AG04450 (cell line): ENCODE measurements at regions not wholly inside any gene's neighbourhood (a gene's known extent, or its start where the extent isn't known, plus 50 kb on each side); places are given as distances from the start of the nearest gene placed in this dataset.

Source experiments
- CTCF ChIA-PET: fragments of 300-600, 350-600 bp; formaldehyde crosslinking; extraction: SDS; loops from one replicate; lab custom pipeline; 2022; ENCODE audit warnings: antibody characterized with exemption, inconsistent platforms; lab: Charles Lee
- POLR2A ChIA-PET: fragments of 350-600 bp; formaldehyde crosslinking; extraction: SDS; loops from one replicate; lab custom pipeline; 2021; ENCODE audit warnings: antibody characterized with exemption, inconsistent platforms; lab: Yijun Ruan, JAX
- DNase-seq: peaks from one replicate; pipeline ENCODE4 v3.0.0-alpha.2; 2011; ENCODE audit warnings: low read depth, low spot score
- H3K27ac ChIP-seq: one replicate; pipeline ENCODE4 v1.5.1; 2012; ENCODE audit warnings: low read depth, low read length, control low read depth
- H3K27me3 ChIP-seq: one replicate; pipeline ENCODE4 v1.6.0; 2012; ENCODE audit warnings: low read length; ENCODE audit not compliant: control insufficient read depth, insufficient read depth
- H3K4me3 ChIP-seq: 2 replicates; pipeline ENCODE4 v1.5.1; 2011; ENCODE audit warnings: mild to moderate bottlenecking, low read depth, low read length, control low read depth
- H3K9me3 ChIP-seq: 2 replicates; pipeline ENCODE4 v1.5.1; 2012; ENCODE audit warnings: low read length; ENCODE audit not compliant: control insufficient read depth, insufficient read depth
- TF ChIP-seq, protein P1 (sequence below): IDR thresholded peaks from 2 replicates; pipeline ENCODE4 v1.5.1; 2011; ENCODE audit warnings: low read depth, low read length, control low read depth, inconsistent platforms

DNA sequence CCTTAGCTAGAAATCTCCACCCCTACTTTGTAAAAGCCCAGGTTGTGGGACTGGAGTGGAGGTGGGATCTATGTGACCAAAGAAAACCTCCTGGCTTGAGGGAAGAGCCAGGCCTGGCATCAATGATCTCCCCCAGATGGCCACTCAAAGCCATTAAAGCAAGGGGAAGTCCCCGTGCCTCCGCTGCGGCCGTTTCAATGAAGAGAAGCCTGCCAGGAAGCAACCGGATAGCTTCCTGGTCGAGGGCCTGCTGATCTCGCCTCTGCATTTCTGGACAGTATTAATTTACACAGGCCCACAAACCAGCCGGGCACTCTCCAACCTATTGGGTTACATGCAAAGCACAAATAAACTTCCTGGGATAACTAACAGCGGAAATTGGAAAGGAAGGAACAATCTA is 160.5 kb upstream of the MSX2 start:
- no peak overlapping the region for H3K4me3 ChIP-seq
- POLR2A ChIA-PET, result no interaction called here
- no peak for DNase-seq

DNA sequence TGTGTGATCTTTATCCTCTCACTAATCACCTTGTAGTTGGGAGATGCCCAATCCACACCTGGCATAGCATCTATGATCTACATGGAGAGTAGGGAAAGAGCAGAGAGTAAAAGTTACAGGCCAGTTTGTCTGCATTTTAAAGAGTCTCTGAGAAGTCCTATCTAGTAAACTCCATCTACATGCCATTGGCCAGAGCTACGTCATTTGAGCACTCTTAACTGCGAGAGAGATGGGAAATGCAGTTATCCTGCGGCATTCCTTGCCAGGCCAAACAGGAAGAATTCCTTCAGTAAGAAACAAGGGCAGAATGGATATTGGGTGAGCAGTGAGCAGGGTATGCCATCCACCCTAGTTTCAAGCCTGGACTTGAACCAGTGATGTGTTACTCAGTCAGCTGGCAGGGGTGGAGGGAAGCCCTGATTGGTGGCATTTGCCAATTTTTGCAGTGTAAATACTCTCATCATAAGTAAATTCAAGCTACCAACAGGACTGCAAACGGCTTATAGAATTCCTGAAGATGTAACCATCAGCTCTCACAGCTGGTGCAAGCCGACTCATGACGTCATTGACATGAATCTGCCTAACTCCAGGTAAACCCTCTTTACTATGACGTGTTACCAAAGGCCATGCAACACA is 156.8 kb upstream of the MSX2 start:
- Histone ChIP-seq H3K4me3 (no peak overlapping the region), H3K27me3 (no peaks in the 10 kb centered on the region), H3K27ac (no peak overlapping the region), H3K9me3 (no peaks in the 10 kb centered on the region)
- DNase-seq, result no peak
- POLR2A ChIA-PET, result no interaction called here
- CTCF ChIA-PET, result no interaction called here
- TF ChIP-seq, protein P1, sequence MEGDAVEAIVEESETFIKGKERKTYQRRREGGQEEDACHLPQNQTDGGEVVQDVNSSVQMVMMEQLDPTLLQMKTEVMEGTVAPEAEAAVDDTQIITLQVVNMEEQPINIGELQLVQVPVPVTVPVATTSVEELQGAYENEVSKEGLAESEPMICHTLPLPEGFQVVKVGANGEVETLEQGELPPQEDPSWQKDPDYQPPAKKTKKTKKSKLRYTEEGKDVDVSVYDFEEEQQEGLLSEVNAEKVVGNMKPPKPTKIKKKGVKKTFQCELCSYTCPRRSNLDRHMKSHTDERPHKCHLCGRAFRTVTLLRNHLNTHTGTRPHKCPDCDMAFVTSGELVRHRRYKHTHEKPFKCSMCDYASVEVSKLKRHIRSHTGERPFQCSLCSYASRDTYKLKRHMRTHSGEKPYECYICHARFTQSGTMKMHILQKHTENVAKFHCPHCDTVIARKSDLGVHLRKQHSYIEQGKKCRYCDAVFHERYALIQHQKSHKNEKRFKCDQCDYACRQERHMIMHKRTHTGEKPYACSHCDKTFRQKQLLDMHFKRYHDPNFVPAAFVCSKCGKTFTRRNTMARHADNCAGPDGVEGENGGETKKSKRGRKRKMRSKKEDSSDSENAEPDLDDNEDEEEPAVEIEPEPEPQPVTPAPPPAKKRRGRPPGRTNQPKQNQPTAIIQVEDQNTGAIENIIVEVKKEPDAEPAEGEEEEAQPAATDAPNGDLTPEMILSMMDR, result no peak

More for the DNA sequence above, 160.5 kb upstream of the MSX2 start:
- TF ChIP-seq, protein P1, result no peak
- H3K9me3 ChIP-seq, result no peaks in the 10 kb centered on the region; the same call in 1 of the 2 replicates
- H3K27ac ChIP-seq, result peak overlapping the region; percentile 21
- CTCF ChIA-PET, result no interaction called here
- no peaks in the 10 kb centered on the region for H3K27me3 ChIP-seq

DNA sequence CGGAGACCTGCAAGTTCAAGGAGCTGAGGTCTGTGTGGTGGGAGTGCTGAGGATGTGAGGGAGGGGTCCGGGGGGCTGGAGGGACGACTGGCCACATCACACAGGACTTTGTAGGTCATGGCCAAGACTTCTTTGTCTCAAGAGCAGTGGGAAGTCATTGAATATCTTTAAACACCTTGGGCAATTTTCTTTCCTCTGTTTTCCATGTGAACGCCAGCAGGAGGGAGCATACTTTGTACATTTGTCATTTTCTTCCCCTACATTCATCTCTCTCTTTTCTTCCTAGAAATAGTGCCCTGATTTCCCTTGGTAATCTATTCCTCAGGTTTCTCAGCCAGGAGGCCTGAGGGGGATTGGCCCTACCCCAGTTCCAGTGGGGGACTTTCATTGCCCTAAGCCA is 153.7 kb upstream of the MSX2 start:
- Histone ChIP-seq H3K27ac (no peak overlapping the region), H3K9me3 (no peaks in the 10 kb centered on the region), H3K4me3 (no peak overlapping the region), H3K27me3 (no peaks in the 10 kb centered on the region)
- TF ChIP-seq, protein P1, result no peak
- no peak for DNase-seq
- CTCF ChIA-PET, result interaction anchor here (0.6 to 2.8 kb wide), 6 partner anchors 9 to 158 kb away, joined by 3 to 15 read pairs (median 3); no protein-coding TSS in a partner anchor
- POLR2A ChIA-PET, result interaction anchor here (0.5 kb wide), 1 partner anchor 38 kb away, joined by 7 read pairs; no protein-coding TSS in a partner anchor

DNA sequence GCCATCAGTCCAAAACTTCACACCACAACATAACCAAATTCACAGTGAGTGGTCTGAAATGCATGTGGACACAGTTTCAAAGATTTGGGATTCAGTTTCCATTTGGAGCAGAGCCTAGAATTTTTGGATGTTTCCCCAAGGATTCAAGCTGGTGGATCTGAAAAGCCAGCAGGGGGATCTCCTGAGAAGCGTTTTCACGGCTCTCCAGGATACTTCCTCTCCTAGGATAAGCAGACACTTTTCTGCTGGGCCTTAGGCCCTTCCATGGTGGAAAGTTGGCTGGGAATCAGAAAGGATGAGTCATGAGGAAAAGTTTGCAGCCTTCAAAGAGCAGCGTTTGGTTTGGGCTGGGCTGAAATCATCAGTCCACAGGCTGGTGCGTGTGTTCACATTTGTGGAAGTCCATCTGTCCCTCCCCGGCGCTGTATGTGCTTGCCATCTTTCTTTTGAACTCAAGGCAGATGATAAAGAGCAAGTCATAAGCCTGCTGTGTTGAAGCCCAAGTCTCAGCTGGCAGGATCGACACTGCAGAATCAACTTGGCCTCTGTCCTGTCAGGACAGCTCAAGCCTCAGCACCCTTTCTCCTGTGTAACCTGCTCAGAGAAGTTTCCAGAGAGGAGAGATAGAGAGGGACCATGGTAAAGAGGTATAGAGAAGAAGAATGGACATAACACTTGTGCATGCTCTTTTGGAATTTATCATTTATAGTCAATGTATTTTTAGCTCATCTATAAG is 152.6 kb upstream of the MSX2 start:
- ChIA-PET CTCF (interaction anchor here (0.6 to 2.8 kb wide), 9 partner anchors 10 to 179 kb away, joined by 3 to 15 read pairs (median 3); no protein-coding TSS in a partner anchor), POLR2A (interaction anchor here (0.6 to 1.2 kb wide), 3 partner anchors 35 to 153 kb away, joined by 3 to 12 read pairs (median 5); partner anchors contain the start of gene MSX2)
- peak; percentile 96 for DNase-seq
- TF ChIP-seq, protein P1, result peak; percentile 72
- Histone ChIP-seq H3K27me3 (no peaks in the 10 kb centered on the region), H3K27ac (peak overlapping the region; percentile 62), H3K4me3 (no peak overlapping the region), H3K9me3 (no peaks in the 10 kb centered on the region)

DNA sequence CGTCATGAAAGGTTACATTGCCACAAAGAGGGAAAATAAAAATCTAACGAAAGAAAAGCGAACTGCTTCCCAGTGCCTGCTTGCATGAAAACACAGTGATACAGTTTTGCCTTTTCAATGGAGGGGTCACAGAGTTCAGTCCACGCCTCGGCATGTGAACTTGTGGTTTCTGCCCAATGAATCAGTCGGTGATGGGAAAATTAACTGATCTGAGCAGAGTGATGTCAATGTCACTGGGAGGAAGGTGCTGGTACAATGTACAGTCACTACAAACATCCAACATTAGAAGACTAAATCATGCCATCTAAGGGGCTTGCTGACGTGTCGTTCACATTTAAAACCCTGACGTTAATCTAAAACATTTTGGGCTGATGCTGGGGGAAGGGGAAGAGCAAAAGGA is 151.8 kb upstream of the MSX2 start:
- H3K9me3 ChIP-seq, result no peaks in the 10 kb centered on the region
- H3K27me3 ChIP-seq, result no peaks in the 10 kb centered on the region
- TF ChIP-seq, protein P1, result no peak
- DNase-seq, result no peak
- H3K27ac ChIP-seq, result no peak overlapping the region
- ChIA-PET CTCF (interaction anchor here (0.7 to 2.2 kb wide), 5 partner anchors 9 to 178 kb away, joined by 3 to 11 read pairs (median 3); no protein-coding TSS in a partner anchor), POLR2A (interaction anchor here (0.7 kb wide), 1 partner anchor 141 kb away, joined by 5 read pairs; no protein-coding TSS in a partner anchor)
- H3K4me3 ChIP-seq, result no peak overlapping the region
